ENCODE measurements at regions not wholly inside any gene's neighbourhood (a gene's known extent, or its start where the extent isn't known, plus 50 kb on each side); places are given as distances from the start of the nearest gene placed in this dataset.

GRCh38 chr2:64273524-64274398, 129.5 kb upstream of the PELI1 start:
- no peak for TF ChIP-seq CTCF (IDR thresholded peaks at IDR 0.05)
- no peak for TF ChIP-seq POLR2A (IDR thresholded peaks at IDR 0.05)

All from lower leg skin (tissue), 3 donors.